H9 (cell line): ENCODE measurements at regions not wholly inside any gene's neighbourhood (a gene's known extent, or its start where the extent isn't known, plus 50 kb on each side); places are given as distances from the start of the nearest gene placed in this dataset.

ENCODE experiments used
- DNase-seq: peaks from one replicate; pipeline ENCODE4 v3.0.0-alpha.2; 2017
- H2AFZ ChIP-seq: one replicate; pipeline ENCODE4 v1.6.1; 2013; ENCODE audit warnings: mild to moderate bottlenecking, low read length, control low read depth, moderate library complexity
- H2AK5ac ChIP-seq: 2 replicates; pipeline ENCODE4 v1.6.1; 2013; ENCODE audit warnings: low read length, control low read depth, mixed read lengths; ENCODE audit not compliant: insufficient read length
- H2BK120ac ChIP-seq: one replicate; pipeline ENCODE4 v1.6.1; 2013; ENCODE audit warnings: low read depth, mild to moderate bottlenecking, low read length, control low read depth, inconsistent platforms; ENCODE audit not compliant: poor library complexity, severe bottlenecking
- H2BK12ac ChIP-seq: 2 replicates; pipeline ENCODE4 v1.6.1; 2013; ENCODE audit warnings: low read length, control low read depth, mixed read lengths, low read depth; ENCODE audit not compliant: insufficient read length
- H2BK15ac ChIP-seq: 2 replicates; pipeline ENCODE4 v1.6.1; 2013; ENCODE audit warnings: low read depth, low read length, control low read depth
- H2BK20ac ChIP-seq: one replicate; pipeline ENCODE4 v1.6.1; 2013; ENCODE audit warnings: low read depth, mild to moderate bottlenecking, low read length, control low read depth, inconsistent platforms; ENCODE audit not compliant: poor library complexity, severe bottlenecking
- H2BK5ac ChIP-seq: 2 replicates; pipeline ENCODE4 v1.6.1; 2013; ENCODE audit warnings: low read length, control low read depth, mixed read lengths; ENCODE audit not compliant: insufficient read length
- H3K14ac ChIP-seq: 2 replicates; pipeline ENCODE4 v1.6.1; 2013; ENCODE audit warnings: low read length, control low read depth; ENCODE audit not compliant: insufficient read depth
- H3K18ac ChIP-seq: 2 replicates; pipeline ENCODE4 v1.6.1; 2013; ENCODE audit warnings: low read depth, mild to moderate bottlenecking, mixed read lengths, low read length, control low read depth; ENCODE audit not compliant: insufficient read length
- H3K23ac ChIP-seq: 2 replicates; pipeline ENCODE4 v1.6.1; 2013; ENCODE audit warnings: low read length, control low read depth, mixed read lengths, low read depth; ENCODE audit not compliant: insufficient read length
- H3K23me2 ChIP-seq: 2 replicates; pipeline ENCODE4 v1.6.1; 2013; ENCODE audit warnings: low read depth, mild to moderate bottlenecking, mixed read lengths, low read length, control low read depth; ENCODE audit not compliant: insufficient read length, poor library complexity, severe bottlenecking
- H3K27ac ChIP-seq: 2 replicates; pipeline ENCODE4 v1.5.1; 2013; ENCODE audit warnings: low read length, control low read depth, mixed read lengths, low read depth; ENCODE audit not compliant: insufficient read length
- H3K27me3 ChIP-seq: 2 replicates; pipeline ENCODE4 v1.6.1; 2013; ENCODE audit warnings: low read length, control low read depth, inconsistent platforms; ENCODE audit not compliant: insufficient read depth
- H3K4ac ChIP-seq: 2 replicates; pipeline ENCODE4 v1.6.1; 2013; ENCODE audit warnings: low read depth, mild to moderate bottlenecking, control low read depth, inconsistent platforms, low read length, moderate library complexity
- H3K4me1 ChIP-seq: 2 replicates; pipeline ENCODE4 v1.6.1; 2013; ENCODE audit warnings: low read length, control low read depth, inconsistent platforms; ENCODE audit not compliant: insufficient read depth
- H3K4me2 ChIP-seq: 2 replicates; pipeline ENCODE4 v1.6.1; 2013; ENCODE audit warnings: low read length, control low read depth, mixed read lengths; ENCODE audit not compliant: insufficient read length, insufficient read depth
- H3K56ac ChIP-seq: 2 replicates; pipeline ENCODE4 v1.6.1; 2013; ENCODE audit warnings: low read depth, mild to moderate bottlenecking, mixed read lengths, low read length, control low read depth; ENCODE audit not compliant: insufficient read length
- H3K79me1 ChIP-seq: 2 replicates; pipeline ENCODE4 v1.6.1; 2013; ENCODE audit warnings: low read depth, mild to moderate bottlenecking, moderate library complexity, low read length, control low read depth, inconsistent platforms; ENCODE audit not compliant: insufficient read depth, poor library complexity, severe bottlenecking
- H3K79me2 ChIP-seq: 2 replicates; pipeline ENCODE4 v1.6.1; 2013; ENCODE audit warnings: low read length, control low read depth, inconsistent platforms; ENCODE audit not compliant: insufficient read depth
- H3K9ac ChIP-seq: 2 replicates; pipeline ENCODE4 v1.6.1; 2013; ENCODE audit warnings: low read length, control low read depth, mixed read lengths; ENCODE audit not compliant: insufficient read length; ENCODE audit errors: extremely low read depth
- H3K9me3 ChIP-seq: one replicate; pipeline ENCODE4 v1.6.1; 2013; ENCODE audit warnings: low read depth, low read length, inconsistent platforms; ENCODE audit not compliant: control insufficient read depth
- H3T11ph ChIP-seq: one replicate; pipeline ENCODE4 v1.6.1; 2013; ENCODE audit warnings: mild to moderate bottlenecking, low read length, control low read depth, inconsistent platforms
- H4K20me1 ChIP-seq: one replicate; pipeline ENCODE4 v1.6.1; 2013; ENCODE audit not compliant: control insufficient read depth, insufficient read length, insufficient read depth
- H4K5ac ChIP-seq: 2 replicates; pipeline ENCODE4 v1.6.1; 2013; ENCODE audit warnings: low read depth, mild to moderate bottlenecking, mixed read lengths, low read length, control low read depth; ENCODE audit not compliant: insufficient read length
- H4K8ac ChIP-seq: replicated peaks from 2 replicates; pipeline ENCODE4 v1.6.1; 2013; ENCODE audit warnings: low read length, control low read depth, mixed read lengths, low read depth; ENCODE audit not compliant: insufficient read length
- H4K91ac ChIP-seq: 2 replicates; pipeline ENCODE4 v1.6.1; 2013; ENCODE audit warnings: low read depth, mild to moderate bottlenecking, moderate library complexity, mixed read lengths, low read length, control low read depth; ENCODE audit not compliant: insufficient read length
- H3K27ac Mint-ChIP-seq, 3 experiments: 2 replicates in 2 of 3; 3 replicates in 1 of 3; pipeline ENCODE4 v1.8.0; 2020 to 2021; ENCODE audit warnings: mixed read lengths in 3 of 3, mild to moderate bottlenecking in 1 of 3, moderate library complexity in 1 of 3
- H3K27me3 Mint-ChIP-seq: 2 replicates; pipeline ENCODE4 v1.8.0; 2021; ENCODE audit warnings: low read depth, mild to moderate bottlenecking, moderate library complexity, mixed read lengths
- H3K36me3 Mint-ChIP-seq, 3 experiments: 2 replicates in 2 of 3; 3 replicates in 1 of 3; pipeline ENCODE4 v1.8.0; 2020 to 2021; ENCODE audit warnings: low read depth in 3 of 3, mixed read lengths in 3 of 3; ENCODE audit not compliant: insufficient read depth in 1 of 3
- H3K4me1 Mint-ChIP-seq, 2 experiments: 2 replicates each; pipeline ENCODE4 v1.8.0; 2020; ENCODE audit warnings: mixed read lengths in 2 of 2
- H3K4me3 Mint-ChIP-seq, 2 experiments: 2 replicates in 1 of 2; 3 replicates in 1 of 2; pipeline ENCODE4 v1.8.0; 2020 to 2021; ENCODE audit warnings: mild to moderate bottlenecking in 2 of 2, mixed read lengths in 2 of 2, moderate library complexity in 1 of 2
- H3K9me3 Mint-ChIP-seq, 2 experiments: 2 replicates in 1 of 2; 3 replicates in 1 of 2; pipeline ENCODE4 v1.8.0; 2020; ENCODE audit warnings: mild to moderate bottlenecking in 2 of 2, mixed read lengths in 2 of 2, moderate library complexity in 1 of 2
- CTCF ChIP-seq: fragments of 200-600 bp; sonication (generic); conservative IDR thresholded peaks from 3 replicates; pipeline ENCODE4 v1.8.0; 2021; ENCODE audit warnings: antibody characterized with exemption, mild to moderate bottlenecking
- WGBS: extraction: QIAGEN DNeasy Blood & Tissue Kit; methylation state at CpG from one replicate; pipeline ENCODE4 v1.1.7; 2013; ENCODE audit warnings: missing lambda C conversion rate, low lambda C conversion rate, mixed read lengths; ENCODE audit not compliant: insufficient read length; ENCODE audit errors: extremely low coverage; 5-methylcytosine and 5-hydroxymethylcytosine counted together

GRCh38 chr5:109558952-109559351, 130.8 kb upstream of the MAN2A1 start:
- H3K27ac ChIP-seq, result no peak overlapping the region
- no peak for TF ChIP-seq CTCF
- H3K23ac ChIP-seq, result no peak overlapping the region
- H3K36me3 Mint-ChIP-seq, result no peaks in the 10 kb centered on the region
- H3K4me1 Mint-ChIP-seq, result peaks cover 0 to 2% of the 10 kb centered on the region in 2 experiments; a peak in 1 of 4 replicates
- H4K91ac ChIP-seq, result no peak overlapping the region
- H3K4me2 ChIP-seq, result no peak overlapping the region
- H3K27me3 ChIP-seq, result no peaks in the 10 kb centered on the region
- no peaks in the 10 kb centered on the region for H3K27me3 Mint-ChIP-seq
- H3K9me3 Mint-ChIP-seq, result no peaks in the 10 kb centered on the region; a peak in 1 of 5 replicates
- no peak overlapping the region for H3K4me3 Mint-ChIP-seq
- no peak overlapping the region for H3K4ac ChIP-seq
- H3K18ac ChIP-seq, result no peak overlapping the region
- no peaks in the 10 kb centered on the region for H3K79me2 ChIP-seq
- no peak overlapping the region for H2BK15ac ChIP-seq
- no peak overlapping the region for H3K56ac ChIP-seq
- H2BK20ac ChIP-seq, result no peak overlapping the region
- H2BK120ac ChIP-seq, result no peak overlapping the region
- no peak overlapping the region for H4K5ac ChIP-seq
- H4K20me1 ChIP-seq, result no peaks in the 10 kb centered on the region
- no peak overlapping the region for H2AK5ac ChIP-seq
- no peaks in the 10 kb centered on the region for H3K23me2 ChIP-seq
- no peak overlapping the region for H2BK5ac ChIP-seq
- no peak overlapping the region for H3K9ac ChIP-seq
- H3K79me1 ChIP-seq, result no peaks in the 10 kb centered on the region
- H2BK12ac ChIP-seq, result no peak overlapping the region
- no peak overlapping the region for H3T11ph ChIP-seq
- DNase-seq, result no peak
- no CpG with 5 or more reads among the region's 2 CpGs for WGBS
- H4K8ac ChIP-seq, result no peak overlapping the region
- no peak overlapping the region for H2AFZ ChIP-seq
- no peaks in the 10 kb centered on the region for H3K9me3 ChIP-seq
- H3K14ac ChIP-seq, result no peak overlapping the region
- no peaks in the 10 kb centered on the region for H3K4me1 ChIP-seq
- no peak overlapping the region for H3K27ac Mint-ChIP-seq
